ENCODE measurements at regions not wholly inside any gene's neighbourhood (a gene's known extent, or its start where the extent isn't known, plus 50 kb on each side); places are given as distances from the start of the nearest gene placed in this dataset.

DNA sequence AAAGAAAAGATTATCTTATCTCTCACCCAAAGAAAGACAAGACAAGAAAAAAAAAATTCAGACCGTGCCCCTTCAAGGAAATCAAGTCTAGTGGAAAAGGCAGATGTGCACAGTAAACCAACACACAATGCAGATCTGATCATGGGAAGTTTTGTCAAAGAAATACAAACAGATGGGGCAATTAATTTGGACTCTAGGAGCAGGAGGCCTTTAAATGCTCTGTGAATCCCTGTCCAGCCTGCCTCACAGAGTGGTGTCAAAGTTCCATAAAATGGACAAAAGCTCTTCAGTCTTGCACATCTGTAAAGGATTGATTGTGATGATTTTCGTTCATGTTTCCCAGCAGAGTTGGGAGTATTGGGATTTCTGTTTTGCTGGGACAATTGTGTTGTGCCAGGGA is 53.1 kb upstream of the TGM3 start:
- TF ChIP-seq EZH2 (IDR thresholded peaks at IDR 0.05; ENCODE audit: low read length, unreplicated experiment) (no peak), EZH2phosphoT487 (IDR thresholded peaks at IDR 0.05; ENCODE audit: borderline replicate concordance, low read length) (no peak)
- TF ChIP-seq, protein P1, sequence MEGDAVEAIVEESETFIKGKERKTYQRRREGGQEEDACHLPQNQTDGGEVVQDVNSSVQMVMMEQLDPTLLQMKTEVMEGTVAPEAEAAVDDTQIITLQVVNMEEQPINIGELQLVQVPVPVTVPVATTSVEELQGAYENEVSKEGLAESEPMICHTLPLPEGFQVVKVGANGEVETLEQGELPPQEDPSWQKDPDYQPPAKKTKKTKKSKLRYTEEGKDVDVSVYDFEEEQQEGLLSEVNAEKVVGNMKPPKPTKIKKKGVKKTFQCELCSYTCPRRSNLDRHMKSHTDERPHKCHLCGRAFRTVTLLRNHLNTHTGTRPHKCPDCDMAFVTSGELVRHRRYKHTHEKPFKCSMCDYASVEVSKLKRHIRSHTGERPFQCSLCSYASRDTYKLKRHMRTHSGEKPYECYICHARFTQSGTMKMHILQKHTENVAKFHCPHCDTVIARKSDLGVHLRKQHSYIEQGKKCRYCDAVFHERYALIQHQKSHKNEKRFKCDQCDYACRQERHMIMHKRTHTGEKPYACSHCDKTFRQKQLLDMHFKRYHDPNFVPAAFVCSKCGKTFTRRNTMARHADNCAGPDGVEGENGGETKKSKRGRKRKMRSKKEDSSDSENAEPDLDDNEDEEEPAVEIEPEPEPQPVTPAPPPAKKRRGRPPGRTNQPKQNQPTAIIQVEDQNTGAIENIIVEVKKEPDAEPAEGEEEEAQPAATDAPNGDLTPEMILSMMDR (conservative IDR thresholded peaks at IDR 0.05; ENCODE audit: low read depth, low read length) = no peak
